Stimulated activated naive CD8-positive, alpha-beta T cell treated with anti-CD3 and anti-CD28 coated beads, Interleukin-15, Interleukin-2, amounts not matched to agents 100 U/mL and 50 U/mL, for 24 hours (primary cell): ENCODE measurements at regions not wholly inside any gene's neighbourhood (a gene's known extent, or its start where the extent isn't known, plus 50 kb on each side); places are given as distances from the start of the nearest gene placed in this dataset.
"Not testable (repeated sequence)": the region's sequence is repeated elsewhere in the genome, so short reads cannot be mapped to it uniquely, and the experiment has no call there.

ENCODE experiments used
- ATAC-seq: fragments of 150-1000 bp; cut with Tn5 transposase; one replicate; pipeline ENCODE4 v1.10.0; 2021
- DNase-seq: peaks from one replicate; pipeline ENCODE4 v3.0.0; 2021

DNA sequence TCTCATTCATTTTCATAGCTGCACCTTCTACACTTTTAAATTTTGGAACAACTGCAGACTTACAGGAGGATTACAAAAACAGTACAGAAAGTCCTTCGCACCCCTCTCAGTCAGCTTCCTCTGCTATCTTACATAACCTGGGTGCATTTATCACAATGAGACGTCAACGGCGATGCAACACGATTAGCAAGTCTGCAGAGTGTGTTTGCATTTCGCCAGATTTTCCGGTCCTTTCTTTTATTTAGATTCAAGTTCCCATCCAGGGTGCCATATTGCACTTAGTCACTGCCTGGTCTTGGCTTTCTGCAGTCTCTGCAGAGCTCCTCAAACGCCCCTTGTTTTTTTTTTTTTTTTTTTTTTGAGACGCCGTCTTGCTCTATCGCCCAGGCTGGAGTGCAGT lies 85.9 kb downstream of the ASMT start:
- ATAC-seq (no peak), DNase-seq (no peak)

DNA sequence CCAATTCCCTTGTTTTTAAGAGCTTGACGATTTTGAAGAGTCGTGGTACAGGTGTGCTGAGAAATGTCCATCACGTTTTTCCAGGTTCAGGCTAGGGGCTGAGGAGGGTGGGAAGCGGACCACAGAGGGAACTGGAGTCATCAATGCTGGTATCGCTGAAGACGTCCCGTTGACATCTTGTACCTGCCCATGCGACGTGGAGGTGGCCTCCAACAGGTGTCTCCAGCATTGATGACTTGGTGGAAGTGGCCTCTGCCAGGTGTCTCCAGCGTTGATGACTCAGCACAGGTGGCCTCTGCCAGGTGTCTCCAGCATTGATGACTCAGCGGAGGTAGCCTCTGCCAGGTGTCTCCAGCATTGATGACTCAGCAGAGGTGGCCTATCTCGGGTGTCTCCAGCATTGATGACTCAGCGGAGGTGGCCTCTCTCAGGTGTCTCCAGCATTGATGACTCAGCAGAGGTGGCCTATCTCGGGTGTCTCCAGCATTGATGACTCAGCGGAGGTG lies 86.6 kb downstream of the ASMT start:
- DNase-seq, result not testable (repeated sequence)

DNA sequence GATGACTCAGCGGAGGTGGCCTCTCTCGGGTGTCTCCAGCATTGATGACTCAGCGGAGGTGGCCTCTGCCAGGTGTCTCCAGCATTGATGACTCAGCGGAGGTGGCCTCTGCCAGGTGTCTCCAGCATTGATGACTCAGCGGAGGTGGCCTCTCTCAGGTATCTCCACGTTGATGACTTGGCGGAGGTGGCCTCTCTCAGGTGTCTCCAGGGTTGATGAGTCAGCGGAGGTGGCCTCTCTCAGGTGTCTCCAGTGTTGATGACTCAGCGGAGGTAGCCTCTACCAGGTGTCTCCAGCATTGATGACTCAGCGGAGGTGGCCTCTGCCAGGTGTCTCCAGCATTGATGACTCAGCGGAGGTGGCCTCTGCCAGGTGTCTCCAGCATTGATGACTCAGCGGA lies 87.3 kb downstream of the ASMT start:
- not testable (repeated sequence) for DNase-seq, ATAC-seq

More for the DNA sequence above, 86.6 kb downstream of the ASMT start:
- not testable (repeated sequence) for ATAC-seq

DNA sequence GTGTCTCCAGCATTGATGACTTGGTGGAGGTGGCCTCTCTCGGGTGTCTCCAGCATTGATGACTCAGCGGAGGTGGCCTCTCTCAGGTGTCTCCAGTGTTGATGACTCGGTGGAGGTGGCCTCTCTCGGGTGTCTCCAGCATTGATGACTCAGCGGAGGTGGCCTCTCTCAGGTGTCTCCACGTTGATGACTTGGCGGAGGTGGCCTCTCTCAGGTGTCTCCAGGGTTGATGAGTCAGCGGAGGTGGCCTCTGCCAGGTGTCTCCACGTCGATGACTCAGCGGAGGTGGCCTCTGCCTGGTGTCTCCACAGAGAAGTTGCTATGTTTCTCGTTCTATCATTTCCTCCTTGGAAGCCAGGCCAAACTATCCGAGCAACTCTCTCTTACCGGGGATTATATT lies 87.7 kb downstream of the ASMT start:
- not testable (repeated sequence) for ATAC-seq, DNase-seq

DNA sequence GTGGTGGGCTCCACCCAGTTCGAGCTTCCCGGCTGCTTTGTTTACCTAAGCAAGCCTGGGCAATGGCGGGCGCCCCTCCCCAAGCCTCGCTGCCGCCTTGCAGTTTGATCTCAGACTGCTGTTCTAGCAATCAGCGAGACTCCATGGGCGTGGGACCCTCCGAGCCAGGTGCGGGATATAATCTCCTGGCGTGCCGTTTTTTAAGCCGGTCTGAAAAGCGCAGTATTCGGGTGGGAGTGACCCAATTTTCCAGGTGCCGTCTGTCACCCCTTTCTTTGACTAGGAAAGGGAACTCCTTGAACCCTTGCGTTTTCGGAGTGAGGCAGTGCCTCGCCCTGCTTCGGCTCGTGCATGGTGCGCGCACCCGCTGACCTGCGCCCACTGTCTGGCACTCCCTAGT lies 94.4 kb downstream of the ASMT start:
- ATAC-seq, DNase-seq: not testable (repeated sequence)

DNA sequence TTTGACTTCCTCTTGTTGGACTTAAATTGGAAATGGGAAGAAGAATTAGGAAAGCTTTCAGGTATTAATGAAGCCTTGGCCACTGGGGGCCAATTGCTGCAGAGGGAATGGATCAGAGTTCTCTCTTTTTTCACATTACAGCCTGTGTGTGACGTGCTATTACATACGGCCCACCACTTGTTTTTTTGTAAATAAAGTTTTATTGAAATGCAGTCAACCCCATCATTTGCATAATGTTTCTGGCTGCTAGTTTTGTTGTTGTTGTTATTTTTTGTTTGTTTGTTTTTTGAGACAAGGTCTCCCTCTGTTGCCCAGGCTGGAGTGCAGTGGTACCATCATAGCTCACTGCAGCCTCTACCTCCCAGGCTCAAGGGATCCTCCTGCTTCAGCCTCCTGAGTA lies 98.4 kb downstream of the ASMT start:
- ATAC-seq (no peak), DNase-seq (no peak)

DNA sequence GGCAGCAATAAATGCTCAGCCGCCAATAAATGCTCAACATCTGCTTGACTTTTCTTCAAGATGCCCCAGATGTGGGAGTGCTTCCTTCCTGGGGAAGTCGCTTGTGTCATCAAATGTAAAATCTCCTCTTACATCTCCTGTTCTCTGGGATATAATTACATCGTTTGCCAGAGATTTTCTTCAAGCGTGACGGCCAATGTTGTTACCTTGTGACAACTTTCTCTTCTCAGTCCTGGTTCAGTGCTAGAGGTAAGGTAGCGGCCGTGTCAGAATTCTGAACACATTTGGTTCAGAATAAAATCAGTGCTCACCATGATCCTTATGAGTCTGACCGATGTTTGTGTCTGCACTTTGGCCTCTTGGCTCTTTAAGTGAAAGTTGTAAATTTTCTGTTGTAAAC lies 102.5 kb downstream of the ASMT start:
- no peak for DNase-seq
- no peak for ATAC-seq

DNA sequence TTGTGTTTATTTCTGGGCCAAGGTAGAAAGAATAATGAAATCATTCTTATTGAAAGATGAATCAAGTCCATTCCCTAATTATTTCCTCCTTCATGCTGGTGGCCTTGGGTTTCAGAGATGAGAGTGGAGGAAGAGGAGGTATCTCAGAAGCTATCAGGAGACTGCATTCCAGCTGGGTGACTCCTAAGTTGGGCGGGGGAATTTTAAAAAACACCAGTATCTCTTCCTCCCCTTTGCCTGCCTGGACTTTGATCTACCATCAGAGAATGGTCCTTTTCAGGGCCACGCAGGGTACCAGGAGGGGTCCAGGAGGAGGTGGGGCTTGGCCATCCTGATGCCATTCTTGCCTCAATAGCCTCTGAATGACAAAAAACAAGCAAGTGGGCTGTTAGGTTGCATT lies 104.4 kb downstream of the ASMT start:
- no peak for DNase-seq
- no peak for ATAC-seq

DNA sequence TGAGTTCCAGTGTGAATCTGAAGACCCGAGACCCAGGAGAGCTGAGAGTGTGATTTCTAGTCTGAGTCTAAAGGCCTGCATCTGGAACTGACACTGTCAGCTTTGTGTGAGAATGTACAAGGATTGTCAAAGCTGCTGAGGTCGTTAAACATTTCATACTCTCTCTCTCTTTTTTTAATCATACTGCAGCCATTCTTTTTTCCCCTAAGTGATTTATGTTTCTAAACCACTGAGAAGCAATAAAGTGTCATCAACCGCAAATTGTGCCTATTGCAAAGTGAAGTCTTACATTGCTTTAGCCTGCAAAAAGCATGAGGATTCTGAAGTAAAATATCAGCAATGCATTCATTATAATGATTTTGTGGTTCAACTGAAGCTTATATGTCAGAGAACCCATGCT lies 106.0 kb downstream of the ASMT start:
- ATAC-seq (no peak), DNase-seq (no peak)

DNA sequence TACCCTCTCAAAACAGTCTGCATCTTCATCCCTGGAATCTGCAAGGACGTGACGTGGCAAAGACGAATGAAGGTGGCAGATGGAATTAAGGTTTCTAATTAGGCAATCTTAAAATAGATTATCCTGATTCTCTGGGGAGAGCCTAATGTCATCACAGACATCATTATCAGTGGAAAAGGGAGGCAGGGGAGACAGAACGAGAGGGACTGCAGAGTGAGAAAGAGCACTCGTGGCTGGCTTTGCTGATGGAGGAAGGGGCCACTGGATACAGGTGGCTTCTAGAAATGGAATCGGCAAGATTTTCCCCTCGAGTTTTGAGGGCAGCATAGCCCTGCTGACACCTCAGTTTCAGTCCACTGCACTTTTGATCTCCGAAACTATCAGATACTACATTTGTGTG lies 110.6 kb downstream of the ASMT start:
- no peak for ATAC-seq
- no peak for DNase-seq

DNA sequence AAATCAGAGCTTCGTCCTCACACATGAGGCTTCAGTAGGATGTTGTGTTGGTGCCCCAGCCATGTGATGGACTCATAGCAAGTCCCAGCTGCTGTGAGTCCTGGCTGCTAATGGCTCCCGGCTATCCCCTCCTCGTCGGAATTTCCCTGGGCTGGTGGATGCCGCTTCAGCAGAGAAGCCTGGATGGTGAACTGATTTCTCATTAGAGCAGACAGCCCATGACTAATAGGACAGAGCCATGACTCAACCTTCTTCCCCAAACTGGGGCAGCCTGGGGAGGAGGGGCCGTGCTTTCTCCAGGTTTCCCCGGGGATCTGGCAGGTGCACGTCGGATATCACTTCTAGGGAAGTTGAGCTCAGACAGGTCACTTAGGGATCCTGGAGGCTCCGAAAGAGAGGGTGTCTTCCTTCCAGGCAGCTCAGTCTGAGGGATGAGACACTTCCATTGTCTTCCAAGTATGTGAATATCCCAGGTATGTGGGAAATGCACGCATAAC lies 112.7 kb downstream of the ASMT start:
- DNase-seq (no peak), ATAC-seq (no peak)

DNA sequence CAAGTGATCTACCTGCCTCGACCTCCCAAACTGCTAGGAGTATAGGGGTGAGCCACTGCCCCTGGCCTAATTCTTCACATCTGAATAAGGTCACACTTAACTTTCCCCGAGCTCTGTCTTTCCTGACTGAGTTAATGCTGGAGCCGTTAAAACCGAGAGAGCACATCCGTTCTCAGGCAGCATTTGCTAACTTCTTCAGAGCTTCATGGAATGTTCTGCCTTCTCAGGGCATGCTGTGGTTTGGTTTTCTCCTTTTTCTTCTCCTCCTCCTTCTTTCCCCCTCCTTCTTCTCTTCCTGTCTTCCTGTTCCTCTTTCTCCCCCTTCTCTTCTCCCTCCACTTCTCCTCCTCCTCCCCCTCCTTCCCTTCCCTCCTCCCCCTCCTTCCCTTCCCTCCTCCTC lies 119.9 kb downstream of the ASMT start:
- DNase-seq (no peak), ATAC-seq (no peak)

DNA sequence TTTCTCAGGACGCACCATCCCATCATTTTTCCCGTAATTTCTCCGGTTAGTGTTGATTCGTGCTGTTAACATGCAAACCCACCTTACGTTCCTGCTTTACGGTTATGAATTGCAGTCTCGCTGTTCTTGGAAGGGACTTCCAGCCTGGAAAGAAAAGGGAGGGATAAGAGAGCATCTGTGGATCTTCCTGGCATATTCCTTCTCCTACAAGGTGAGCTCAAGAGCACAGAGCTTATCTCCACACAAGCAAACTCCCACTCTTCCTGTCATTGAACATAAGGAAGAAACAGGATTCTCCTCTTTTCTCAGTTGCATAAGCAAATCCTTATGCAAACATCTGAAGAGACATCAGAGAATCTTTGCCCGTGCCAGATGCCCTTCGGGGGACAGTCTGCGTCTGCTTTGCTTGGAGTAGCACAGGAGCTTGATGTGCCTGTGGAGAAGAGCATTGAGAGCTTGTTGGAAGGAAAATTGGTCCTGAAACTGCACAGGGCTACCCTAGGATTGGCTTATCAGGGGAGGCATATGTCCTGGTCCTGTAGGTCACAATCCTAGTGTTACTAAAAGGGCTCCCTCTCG lies 127.0 kb downstream of the ASMT start:
- ATAC-seq (no peak), DNase-seq (no peak)

DNA sequence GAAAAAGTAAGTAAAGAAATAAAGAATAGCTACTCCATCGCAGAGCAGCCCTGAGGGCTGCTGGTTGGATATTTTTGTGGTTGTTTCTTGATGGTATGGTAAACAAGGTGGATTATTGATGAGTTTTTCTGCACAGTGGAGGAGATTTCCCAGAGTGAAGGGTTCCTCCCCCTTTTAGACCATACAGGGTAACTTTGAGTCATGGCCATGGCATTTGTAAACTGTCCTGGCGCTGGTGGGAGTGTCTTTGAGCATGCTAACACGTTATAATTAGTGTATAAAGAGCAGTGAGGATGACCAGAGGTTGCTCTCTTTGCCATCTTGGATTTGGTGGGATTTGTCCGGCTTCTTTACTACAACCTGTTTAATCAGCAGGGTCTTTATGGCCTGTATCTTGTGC lies 128.2 kb downstream of the ASMT start:
- ATAC-seq, result no peak
- DNase-seq, result no peak

DNA sequence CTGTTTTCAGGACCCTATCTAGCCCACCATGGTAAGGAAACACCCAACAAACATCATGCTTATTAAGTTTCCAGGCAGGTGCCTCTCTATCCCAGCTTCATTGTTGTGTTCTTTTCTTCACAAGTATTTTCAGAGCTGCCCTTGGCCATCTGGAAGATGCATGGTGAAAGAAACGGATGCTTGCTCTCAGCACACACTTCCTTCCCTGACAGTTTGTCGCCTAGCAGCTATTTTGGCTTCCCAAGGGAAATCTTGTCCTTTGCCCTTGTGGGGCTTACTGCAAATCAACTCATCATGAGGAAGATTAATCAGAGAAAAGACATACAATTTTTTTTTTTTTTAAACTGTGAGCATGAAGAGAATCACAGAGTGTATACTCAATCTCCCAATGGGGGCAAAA lies 128.8 kb downstream of the ASMT start:
- DNase-seq (no peak), ATAC-seq (no peak)

DNA sequence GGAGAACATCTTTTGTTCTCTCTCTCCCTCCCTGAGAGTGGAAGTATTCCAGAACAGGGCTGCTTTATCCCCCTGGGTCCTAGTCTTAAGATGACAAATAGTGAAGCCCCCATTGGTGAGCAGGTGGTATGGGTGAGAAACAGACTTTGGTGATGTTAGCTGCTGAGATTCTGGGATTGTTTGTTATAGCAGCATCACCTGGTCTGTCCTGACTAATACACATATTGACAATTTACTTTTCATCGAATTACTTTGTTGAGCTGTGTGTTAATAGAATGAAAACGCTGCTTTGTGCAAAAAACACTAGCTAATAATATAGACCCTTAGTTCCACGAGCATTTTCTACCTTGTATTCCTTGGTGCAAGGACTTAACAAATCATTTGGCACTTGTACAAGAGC lies 133.5 kb downstream of the ASMT start:
- no peak for ATAC-seq
- no peak for DNase-seq

DNA sequence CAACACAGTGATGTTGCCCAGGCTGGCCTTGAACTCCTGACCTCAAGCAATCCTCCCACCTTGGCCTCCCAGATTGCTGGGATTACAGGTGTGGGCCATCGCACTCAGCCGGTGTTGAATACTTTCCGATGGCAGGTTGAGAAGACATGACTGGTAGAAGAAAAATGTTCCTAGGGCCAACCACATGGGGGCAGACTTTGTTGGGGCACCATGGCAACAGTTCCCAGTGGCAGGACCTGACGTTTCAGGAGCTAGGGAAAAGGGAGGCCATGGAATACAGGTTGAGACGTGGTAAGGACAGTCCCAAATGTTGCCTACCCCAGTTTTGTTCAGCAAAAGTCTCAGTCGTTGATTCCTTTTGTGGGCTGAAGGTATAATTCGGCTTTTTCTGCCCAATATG lies 134.6 kb downstream of the ASMT start:
- ATAC-seq (no peak), DNase-seq (no peak)

DNA sequence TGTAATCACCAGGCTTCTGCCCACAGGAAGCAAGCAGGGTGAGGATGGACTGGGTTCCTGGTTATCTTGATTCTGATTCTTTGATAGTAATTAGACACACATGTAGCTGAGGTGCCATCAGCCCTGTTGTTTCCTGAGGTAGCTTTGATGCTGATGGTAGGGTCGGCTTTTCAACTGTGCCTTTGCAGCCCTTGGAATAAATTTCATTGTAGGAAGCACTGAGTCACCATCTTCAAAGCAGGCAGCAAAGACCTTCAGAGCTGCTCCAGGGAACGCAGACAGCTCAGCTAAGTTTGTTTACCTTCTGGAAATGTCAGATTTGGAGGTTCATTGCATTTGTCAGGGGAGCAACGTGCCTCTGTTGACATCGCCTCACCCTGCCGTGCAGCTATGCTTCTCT lies 135.4 kb downstream of the ASMT start:
- ATAC-seq, result no peak
- DNase-seq, result no peak

DNA sequence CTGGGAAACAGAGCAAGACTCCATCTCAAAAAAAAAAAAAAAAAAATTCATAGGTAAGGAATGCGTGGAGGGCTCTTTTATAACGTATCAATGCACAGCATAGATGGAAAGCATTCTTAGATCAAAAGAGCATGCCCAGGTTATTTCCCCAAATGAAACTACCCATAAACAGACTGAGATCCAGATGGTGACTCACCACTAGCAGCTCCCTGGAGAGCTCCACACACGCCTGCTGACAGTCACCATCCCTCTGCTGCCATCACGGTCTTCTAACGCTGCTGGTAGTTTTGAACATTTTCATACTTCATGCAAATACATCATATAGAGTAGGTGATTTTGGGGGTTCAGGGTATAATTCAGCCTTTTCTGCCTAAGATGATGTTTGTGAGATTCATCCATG lies 136.9 kb downstream of the ASMT start:
- ATAC-seq, result no peak
- DNase-seq, result no peak

DNA sequence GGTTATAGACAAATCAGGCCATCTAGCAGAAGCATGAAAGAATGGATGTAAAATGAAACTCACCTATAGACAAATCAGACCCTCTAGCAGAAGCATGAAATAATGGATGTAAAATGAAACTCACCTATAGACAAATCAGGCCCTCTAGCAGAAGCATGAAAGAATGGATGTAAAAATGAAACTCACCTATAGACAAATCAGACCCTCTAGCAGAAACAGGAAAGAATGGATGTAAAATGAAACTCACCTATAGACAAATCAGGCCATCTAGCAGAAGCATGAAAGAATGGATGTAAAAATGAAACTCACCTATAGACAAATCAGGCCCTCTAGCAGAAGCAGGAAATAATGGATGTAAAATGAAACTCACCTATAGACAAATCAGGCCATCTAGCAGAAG lies 137.9 kb downstream of the ASMT start:
- not testable (repeated sequence) for DNase-seq, ATAC-seq

DNA sequence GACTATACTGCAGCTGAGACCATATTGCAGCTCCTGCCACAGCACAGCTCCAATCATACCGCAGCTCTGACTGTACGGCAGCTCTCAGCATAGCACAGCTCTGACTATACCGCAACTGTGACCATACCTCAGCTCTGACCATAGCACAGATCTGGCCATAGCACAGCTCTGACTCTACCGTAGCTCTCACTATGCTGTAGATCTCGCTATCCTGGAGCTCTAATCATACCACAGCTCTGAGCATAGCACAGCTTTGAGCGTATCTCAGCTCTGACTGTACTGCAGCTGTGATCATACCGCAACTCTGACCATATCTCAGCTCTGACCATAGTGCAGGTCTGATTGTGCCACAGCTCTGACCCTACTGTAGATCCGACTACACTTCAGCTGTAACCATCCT lies 139.2 kb downstream of the ASMT start:
- DNase-seq, result no peak
- ATAC-seq, result no peak

DNA sequence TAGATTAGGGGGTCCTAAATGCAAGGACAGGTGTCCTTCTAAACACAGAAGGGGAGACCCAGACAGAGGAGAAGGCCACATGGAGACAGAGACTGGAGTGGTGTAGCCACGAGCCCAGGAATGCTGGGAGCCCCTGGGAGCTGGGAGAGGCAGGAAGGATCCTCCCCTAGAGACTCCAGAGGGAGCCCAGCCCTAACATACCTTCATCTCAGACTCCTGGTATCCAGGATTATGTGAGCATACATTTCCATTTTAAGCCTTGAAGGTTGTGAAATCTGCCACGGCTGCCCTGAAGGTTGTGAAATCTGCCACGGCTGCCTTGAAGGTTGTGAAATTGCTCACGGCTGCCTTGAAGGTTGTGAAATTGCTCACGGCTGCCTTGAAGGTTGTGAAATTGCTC lies 148.4 kb downstream of the ASMT start:
- no peak for ATAC-seq
- no peak for DNase-seq

DNA sequence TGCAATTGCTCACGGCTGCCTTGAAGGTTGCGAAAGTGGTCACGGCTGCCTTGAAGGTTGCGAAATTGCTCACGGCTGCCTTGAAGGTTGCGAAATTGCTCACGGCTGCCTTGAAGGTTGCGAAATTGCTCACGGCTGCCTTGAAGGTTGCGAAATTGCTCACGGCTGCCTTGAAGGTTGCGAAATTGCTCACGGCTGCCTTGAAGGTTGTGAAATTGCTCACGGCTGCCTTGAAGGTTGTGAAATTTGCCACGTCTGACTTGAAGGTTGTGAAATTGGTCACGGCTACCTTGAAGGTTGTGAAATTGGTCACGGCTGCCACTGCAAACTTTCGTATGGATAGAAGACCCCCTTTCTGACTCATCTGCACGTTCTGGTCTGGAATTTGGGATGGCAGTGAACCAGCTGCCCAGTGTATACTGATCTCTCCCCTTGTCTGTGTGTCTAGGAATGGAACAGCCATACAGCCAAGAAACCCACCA lies 150.1 kb downstream of the ASMT start:
- not testable (repeated sequence) for ATAC-seq, DNase-seq

DNA sequence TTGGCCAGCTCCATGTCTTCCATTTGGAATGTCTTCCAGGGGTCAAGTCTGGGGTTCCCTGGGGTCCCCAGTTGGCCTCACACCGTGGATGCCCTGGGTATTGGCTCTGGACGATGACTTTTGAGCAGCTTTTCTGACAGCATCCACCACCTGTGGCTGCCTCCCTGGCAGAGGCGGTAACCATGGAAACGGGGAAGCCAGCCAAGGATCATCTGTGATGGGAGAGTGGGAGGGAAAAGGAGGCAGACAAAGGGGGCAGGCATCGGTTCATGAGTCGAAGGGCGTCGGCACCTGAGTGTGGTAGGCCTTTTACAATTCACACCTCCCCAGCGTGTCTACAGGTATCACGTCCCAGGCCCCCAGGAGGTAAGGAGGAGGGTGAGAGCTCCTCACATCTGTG lies 152.2 kb downstream of the ASMT start:
- ATAC-seq, result no peak
- DNase-seq, result no peak
